OCI-LY1 (cell line): ENCODE measurements at regions not wholly inside any gene's neighbourhood (a gene's known extent, or its start where the extent isn't known, plus 50 kb on each side); places are given as distances from the start of the nearest gene placed in this dataset.

Source experiments
- H2AFZ ChIP-seq: fragments of 200-600 bp; sonication (generic), shearing (Covaris generic); 2 replicates; pipeline ENCODE4 v1.6.0; 2014; ENCODE audit warnings: antibody characterized with exemption, mild to moderate bottlenecking, low read length
- H3F3A ChIP-seq: fragments of 200-600 bp; sonication (generic), shearing (Covaris generic); 2 replicates; pipeline ENCODE4 v1.6.0; 2014; ENCODE audit warnings: mild to moderate bottlenecking, antibody characterized with exemption, low read length, moderate library complexity; ENCODE audit not compliant: insufficient read depth
- H3K27ac ChIP-seq: fragments of 200-600 bp; sonication (generic); 2 replicates; pipeline ENCODE4 v1.5.1; 2014; ENCODE audit warnings: low read length, mixed run types, mild to moderate bottlenecking, low read depth; ENCODE audit not compliant: poor library complexity, severe bottlenecking
- H3K27me3 ChIP-seq: fragments of 200-600 bp; sonication (generic); 2 replicates; pipeline ENCODE4 v1.6.0; 2014; ENCODE audit warnings: antibody characterized with exemption, mild to moderate bottlenecking, low read length, moderate library complexity; ENCODE audit not compliant: insufficient read depth
- H3K36me3 ChIP-seq: fragments of 200-600 bp; sonication (generic); 2 replicates; pipeline ENCODE4 v1.6.1; 2014; ENCODE audit warnings: mild to moderate bottlenecking, antibody characterized with exemption, low read length, moderate library complexity, mixed read lengths; ENCODE audit not compliant: insufficient read depth
- H3K4me1 ChIP-seq: fragments of 200-600 bp; sonication (generic); 2 replicates; pipeline ENCODE4 v1.5.1; 2014; ENCODE audit warnings: mild to moderate bottlenecking, low read length, moderate library complexity; ENCODE audit not compliant: insufficient read depth, severe bottlenecking
- H3K4me2 ChIP-seq: fragments of 200-600 bp; sonication (generic), shearing (Covaris generic); 2 replicates; pipeline ENCODE4 v1.6.1; 2014; ENCODE audit warnings: low read length
- H3K4me3 ChIP-seq: fragments of 200-600 bp; sonication (generic); 2 replicates; pipeline ENCODE4 v1.5.1; 2014; ENCODE audit warnings: low read length, low read depth, mild to moderate bottlenecking, mixed read lengths; ENCODE audit not compliant: poor library complexity, severe bottlenecking
- H3K79me2 ChIP-seq: fragments of 200-600 bp; shearing (Covaris generic); 2 replicates; pipeline ENCODE4 v1.6.1; 2016; ENCODE audit warnings: mixed run types, low read length, mixed read lengths; ENCODE audit not compliant: insufficient read depth
- H3K9ac ChIP-seq: fragments of 200-600 bp; sonication (generic), shearing (Covaris generic); 2 replicates; pipeline ENCODE4 v1.6.1; 2014; ENCODE audit warnings: mild to moderate bottlenecking, low read length, mixed read lengths
- H3K9me2 ChIP-seq: fragments of 200-600 bp; sonication (generic), shearing (Covaris generic); 2 replicates; pipeline ENCODE4 v1.6.1; 2014; ENCODE audit warnings: low read depth, mild to moderate bottlenecking, low read length, mixed read lengths
- H3K9me3 ChIP-seq: fragments of 200-600 bp; shearing (Covaris generic); 2 replicates; pipeline ENCODE4 v1.6.1; 2014; ENCODE audit warnings: low read length, mixed read lengths
- H4K20me1 ChIP-seq: fragments of 200-600 bp; sonication (generic), shearing (Covaris generic); 2 replicates; pipeline ENCODE4 v1.6.0; 2016; ENCODE audit warnings: mild to moderate bottlenecking, low read length; ENCODE audit not compliant: insufficient read depth
- CTCF ChIP-seq: fragments of 200-600 bp; sonication (generic), shearing (Covaris generic); IDR thresholded peaks from 2 replicates; pipeline ENCODE4 v1.5.1; 2017; ENCODE audit warnings: mild to moderate bottlenecking, antibody characterized with exemption, low read length, moderate library complexity, mixed read lengths
- EZH2 ChIP-seq: fragments of 200-600 bp; sonication (generic), shearing (Covaris generic); IDR thresholded peaks from 2 replicates; pipeline ENCODE4 v1.8.0; 2017; ENCODE audit warnings: borderline replicate concordance, mixed run types, mild to moderate bottlenecking, antibody characterized with exemption, low read length, moderate library complexity, mixed read lengths

GRCh38 chr17:36839256-36839655 is 98.0 kb upstream of the LHX1 start:
- Histone ChIP-seq H3K4me2 (no peak overlapping the region), H3K9ac (no peak overlapping the region), H4K20me1 (no peaks in the 10 kb centered on the region), H3K9me3 (no peaks in the 10 kb centered on the region), H3K4me3 (no peak overlapping the region), H3K36me3 (no peaks in the 10 kb centered on the region), H3F3A (no peaks in the 10 kb centered on the region), H3K79me2 (no peaks in the 10 kb centered on the region), H3K27ac (no peak overlapping the region), H3K9me2 (no peaks in the 10 kb centered on the region), H3K4me1 (no peaks in the 10 kb centered on the region), H3K27me3 (peaks cover 6% of the 10 kb centered on the region; the same call in 1 of the 2 replicates), H2AFZ (no peak overlapping the region)
- TF ChIP-seq EZH2, result no peak
- TF ChIP-seq CTCF, result no peak

- no peaks in the 10 kb centered on the region for H3K36me3 ChIP-seq
- peaks cover 6% of the 10 kb centered on the region for H3K27me3 ChIP-seq
- H3K4me3 ChIP-seq, result no peak overlapping the region
- no peak overlapping the region for H2AFZ ChIP-seq
- no peaks in the 10 kb centered on the region for H3K4me1 ChIP-seq
- H3K79me2 ChIP-seq, result no peaks in the 10 kb centered on the region
- no peak overlapping the region for H3K9ac ChIP-seq
- H3K9me2 ChIP-seq, result no peaks in the 10 kb centered on the region
- no peaks in the 10 kb centered on the region for H4K20me1 ChIP-seq
- no peak overlapping the region for H3K27ac ChIP-seq
- TF ChIP-seq CTCF (no peak), EZH2 (no peak)
- no peaks in the 10 kb centered on the region for H3K9me3 ChIP-seq
- H3K4me2 ChIP-seq, result no peak overlapping the region
- no peaks in the 10 kb centered on the region for H3F3A ChIP-seq
Observed at GRCh38 chr17:36840796-36841195, 96.5 kb upstream of the LHX1 start.

GRCh38 chr17:36842231-36842819 is 95.0 kb upstream of the LHX1 start:
- TF ChIP-seq CTCF, result no peak
- no peak for TF ChIP-seq EZH2
- no peaks in the 10 kb centered on the region for H3F3A ChIP-seq
- H2AFZ ChIP-seq, result no peak overlapping the region
- H3K4me1 ChIP-seq, result no peaks in the 10 kb centered on the region
- no peak overlapping the region for H3K27ac ChIP-seq
- peaks cover 6% of the 10 kb centered on the region for H3K27me3 ChIP-seq
- H3K79me2 ChIP-seq, result no peaks in the 10 kb centered on the region
- H3K9me3 ChIP-seq, result no peaks in the 10 kb centered on the region
- H3K9me2 ChIP-seq, result no peaks in the 10 kb centered on the region
- H4K20me1 ChIP-seq, result no peaks in the 10 kb centered on the region
- no peak overlapping the region for H3K4me3 ChIP-seq
- H3K36me3 ChIP-seq, result no peaks in the 10 kb centered on the region
- no peak overlapping the region for H3K4me2 ChIP-seq
- no peak overlapping the region for H3K9ac ChIP-seq
